HEK293 (cell line): ENCODE measurements at regions not wholly inside any gene's neighbourhood (a gene's known extent, or its start where the extent isn't known, plus 50 kb on each side); places are given as distances from the start of the nearest gene placed in this dataset.

Experiments
- CTCF ChIA-PET: fragments of 350-600 bp; formaldehyde crosslinking; extraction: SDS; loops from one replicate; lab custom pipeline; 2021; ENCODE audit warnings: antibody characterized with exemption; lab: Yijun Ruan, JAX
- POLR2A ChIA-PET: fragments of 300-600 bp; formaldehyde crosslinking; extraction: SDS; loops from one replicate; lab custom pipeline; 2020; ENCODE audit warnings: antibody characterized with exemption, inconsistent platforms; lab: Yijun Ruan, JAX
- H3K27ac ChIP-seq: fragments of 200-500 bp; sonication (Bioruptor generic); 2 replicates; pipeline ENCODE4 v1.5.1; 2014; ENCODE audit warnings: low read depth, low read length, control low read depth, inconsistent platforms; ENCODE audit errors: extremely low read depth
- H3K36me3 ChIP-seq, 2 experiments: fragments of 200-500 bp in 1 of 2; sonication (Bioruptor generic) in 1 of 2; 1 replicate in 1 of 2; 2 replicates in 1 of 2; pipeline ENCODE4 v1.5.1; 2014 to 2017; ENCODE audit warnings: inconsistent platforms in 2 of 2, low read length in 2 of 2; ENCODE audit not compliant: control insufficient read depth in 2 of 2, insufficient read depth in 1 of 2
- H3K4me1 ChIP-seq: fragments of 200-500 bp; sonication (Bioruptor generic); 2 replicates; pipeline ENCODE4 v1.5.1; 2014; ENCODE audit warnings: mild to moderate bottlenecking, low read length, inconsistent platforms; ENCODE audit not compliant: control insufficient read depth, insufficient read depth
- H3K4me3 ChIP-seq: 2 replicates; pipeline ENCODE4 v1.5.1; 2011; ENCODE audit warnings: low read depth, mild to moderate bottlenecking, control low read depth, low read length, moderate library complexity
- H3K9me3 ChIP-seq: fragments of 200-500 bp; sonication (Bioruptor generic); 2 replicates; pipeline ENCODE4 v1.5.1; 2014; ENCODE audit warnings: low read depth, low read length, inconsistent platforms; ENCODE audit not compliant: control insufficient read depth, insufficient read depth
- BCL6B ChIP-seq: fragments of 450-650 bp; formaldehyde crosslinking; IDR thresholded peaks from 2 replicates; pipeline ENCODE4 v1.5.1; 2017; ENCODE audit warnings: missing biosample characterization, missing genetic modification characterization
- INSM2 ChIP-seq: fragments of 450-650 bp; formaldehyde crosslinking; IDR thresholded peaks from 2 replicates; pipeline ENCODE4 v1.5.1; 2016; ENCODE audit warnings: missing biosample characterization, missing genetic modification characterization
- KLF1 ChIP-seq: fragments of 450-650 bp; formaldehyde crosslinking; IDR thresholded peaks from 2 replicates; pipeline ENCODE4 v1.5.1; 2016; ENCODE audit warnings: missing biosample characterization, missing genetic modification characterization
- YY1 ChIP-seq: fragments of 450-650 bp; formaldehyde crosslinking; IDR thresholded peaks from 2 replicates; pipeline ENCODE4 v1.5.1; 2018; ENCODE audit warnings: missing biosample characterization, missing genetic modification characterization
- ZFP3 ChIP-seq: fragments of 450-650 bp; formaldehyde crosslinking; IDR thresholded peaks from 2 replicates; pipeline ENCODE4 v1.5.1; 2016; ENCODE audit warnings: low read depth, missing biosample characterization, missing genetic modification characterization
- ZIC2 ChIP-seq: fragments of 450-650 bp; formaldehyde crosslinking; IDR thresholded peaks from 2 replicates; pipeline ENCODE4 v1.5.1; 2016; ENCODE audit warnings: missing biosample characterization, missing genetic modification characterization
- ZNF140 ChIP-seq: fragments of 450-650 bp; formaldehyde crosslinking; IDR thresholded peaks from 2 replicates; pipeline ENCODE4 v1.5.1; 2016; ENCODE audit warnings: missing biosample characterization, missing genetic modification characterization
- ZNF26 ChIP-seq: fragments of 450-650 bp; formaldehyde crosslinking; IDR thresholded peaks from 2 replicates; pipeline ENCODE4 v1.5.1; 2016; ENCODE audit warnings: missing biosample characterization, missing genetic modification characterization
- ZNF280C ChIP-seq: fragments of 450-650 bp; formaldehyde crosslinking; IDR thresholded peaks from 2 replicates; pipeline ENCODE4 v1.5.1; 2016; ENCODE audit warnings: missing biosample characterization, missing genetic modification characterization
- ZNF324 ChIP-seq: fragments of 450-650 bp; formaldehyde crosslinking; IDR thresholded peaks from 2 replicates; pipeline ENCODE4 v1.5.1; 2016; ENCODE audit warnings: missing biosample characterization, missing genetic modification characterization
- ZNF416 ChIP-seq: fragments of 450-650 bp; formaldehyde crosslinking; IDR thresholded peaks from 2 replicates; pipeline ENCODE4 v1.5.1; 2016; ENCODE audit warnings: missing biosample characterization, missing genetic modification characterization
- ZNF518A ChIP-seq: fragments of 450-650 bp; formaldehyde crosslinking; conservative IDR thresholded peaks from 2 replicates; pipeline ENCODE4 v1.5.1; 2016; ENCODE audit warnings: low read depth, missing biosample characterization, missing genetic modification characterization
- ZNF529 ChIP-seq: fragments of 450-650 bp; formaldehyde crosslinking; IDR thresholded peaks from 2 replicates; pipeline ENCODE4 v1.5.1; 2017; ENCODE audit warnings: missing genetic modification characterization, missing biosample characterization; ENCODE audit not compliant: insufficient replicate concordance
- ZNF558 ChIP-seq: fragments of 450-650 bp; formaldehyde crosslinking; IDR thresholded peaks from 2 replicates; pipeline ENCODE4 v1.5.1; 2016; ENCODE audit warnings: missing biosample characterization, missing genetic modification characterization
- ZNF645 ChIP-seq: fragments of 450-650 bp; formaldehyde crosslinking; IDR thresholded peaks from 2 replicates; pipeline ENCODE4; 2016; ENCODE audit warnings: missing biosample characterization, missing genetic modification characterization
- ZNF660 ChIP-seq: fragments of 450-650 bp; IDR thresholded peaks from 2 replicates; pipeline ENCODE4 v1.5.1; 2018; ENCODE audit warnings: missing biosample characterization, mild to moderate bottlenecking, missing genetic modification characterization
- ZNF664 ChIP-seq: fragments of 450-650 bp; formaldehyde crosslinking; IDR thresholded peaks from 2 replicates; pipeline ENCODE4 v1.5.1; 2016; ENCODE audit warnings: missing biosample characterization, missing genetic modification characterization
- ZNF791 ChIP-seq: fragments of 450-650 bp; formaldehyde crosslinking; IDR thresholded peaks from 2 replicates; pipeline ENCODE4 v1.5.1; 2016; ENCODE audit warnings: missing biosample characterization, missing genetic modification characterization

GRCh38 chr13:65613004-65613403, 1617.1 kb downstream of the PCDH9 start:
- ChIA-PET CTCF (interaction anchor here (0.6 to 1.1 kb wide), 4 partner anchors 25 to 1238 kb away, joined by 3 read pairs; no protein-coding TSS in a partner anchor), POLR2A (no interaction called here)
- no peaks in the 10 kb centered on the region for H3K4me1 ChIP-seq
- no peak overlapping the region for H3K27ac ChIP-seq
- H3K4me3 ChIP-seq = no peak overlapping the region
- H3K9me3 ChIP-seq = no peaks in the 10 kb centered on the region
- no peak for TF ChIP-seq YY1 (tag by site-specific recombination)
- no peak for TF ChIP-seq ZNF324 (tag by site-specific recombination)
- no peak for TF ChIP-seq BCL6B (tag by site-specific recombination)
- TF ChIP-seq INSM2 (tag by site-specific recombination) = no peak
- TF ChIP-seq ZNF280C = no peak
- TF ChIP-seq ZFP3 (tag by site-specific recombination) = no peak
- TF ChIP-seq KLF1 = no peak
- TF ChIP-seq ZNF791 = no peak
- TF ChIP-seq ZNF664 (tag by site-specific recombination) = no peak
- TF ChIP-seq ZNF26 (tag by site-specific recombination) = no peak
- no peak for TF ChIP-seq ZNF558 (tag by site-specific recombination)
- TF ChIP-seq ZNF518A = no peak
- TF ChIP-seq ZNF140 (tag by site-specific recombination) = no peak
- no peak for TF ChIP-seq ZNF660 (tag by site-specific recombination)
- no peak for TF ChIP-seq ZNF416 (tag by site-specific recombination)
- TF ChIP-seq ZIC2 (tag by site-specific recombination) = no peak
- TF ChIP-seq ZNF529 (tag by site-specific recombination) = no peak
- TF ChIP-seq ZNF645 (tag by site-specific recombination) = no peak
- TF ChIP-seq, all 188 proteins: peak for 0
- no peaks in the 10 kb centered on the region for H3K36me3 ChIP-seq
